H9 (cell line): ENCODE measurements at regions not wholly inside any gene's neighbourhood (a gene's known extent, or its start where the extent isn't known, plus 50 kb on each side); places are given as distances from the start of the nearest gene placed in this dataset.

Experiments used
- DNase-seq: peaks from one replicate; pipeline ENCODE4 v3.0.0-alpha.2; 2017
- H2AFZ ChIP-seq: one replicate; pipeline ENCODE4 v1.6.1; 2013; ENCODE audit warnings: mild to moderate bottlenecking, low read length, control low read depth, moderate library complexity
- H2AK5ac ChIP-seq: 2 replicates; pipeline ENCODE4 v1.6.1; 2013; ENCODE audit warnings: low read length, control low read depth, mixed read lengths; ENCODE audit not compliant: insufficient read length
- H2BK120ac ChIP-seq: one replicate; pipeline ENCODE4 v1.6.1; 2013; ENCODE audit warnings: low read depth, mild to moderate bottlenecking, low read length, control low read depth, inconsistent platforms; ENCODE audit not compliant: poor library complexity, severe bottlenecking
- H2BK12ac ChIP-seq: 2 replicates; pipeline ENCODE4 v1.6.1; 2013; ENCODE audit warnings: low read length, control low read depth, mixed read lengths, low read depth; ENCODE audit not compliant: insufficient read length
- H2BK15ac ChIP-seq: 2 replicates; pipeline ENCODE4 v1.6.1; 2013; ENCODE audit warnings: low read depth, low read length, control low read depth
- H2BK20ac ChIP-seq: one replicate; pipeline ENCODE4 v1.6.1; 2013; ENCODE audit warnings: low read depth, mild to moderate bottlenecking, low read length, control low read depth, inconsistent platforms; ENCODE audit not compliant: poor library complexity, severe bottlenecking
- H2BK5ac ChIP-seq: 2 replicates; pipeline ENCODE4 v1.6.1; 2013; ENCODE audit warnings: low read length, control low read depth, mixed read lengths; ENCODE audit not compliant: insufficient read length
- H3K14ac ChIP-seq: 2 replicates; pipeline ENCODE4 v1.6.1; 2013; ENCODE audit warnings: low read length, control low read depth; ENCODE audit not compliant: insufficient read depth
- H3K18ac ChIP-seq: 2 replicates; pipeline ENCODE4 v1.6.1; 2013; ENCODE audit warnings: low read depth, mild to moderate bottlenecking, mixed read lengths, low read length, control low read depth; ENCODE audit not compliant: insufficient read length
- H3K23ac ChIP-seq: 2 replicates; pipeline ENCODE4 v1.6.1; 2013; ENCODE audit warnings: low read length, control low read depth, mixed read lengths, low read depth; ENCODE audit not compliant: insufficient read length
- H3K23me2 ChIP-seq: 2 replicates; pipeline ENCODE4 v1.6.1; 2013; ENCODE audit warnings: low read depth, mild to moderate bottlenecking, mixed read lengths, low read length, control low read depth; ENCODE audit not compliant: insufficient read length, poor library complexity, severe bottlenecking
- H3K27ac ChIP-seq: 2 replicates; pipeline ENCODE4 v1.5.1; 2013; ENCODE audit warnings: low read length, control low read depth, mixed read lengths, low read depth; ENCODE audit not compliant: insufficient read length
- H3K27me3 ChIP-seq: 2 replicates; pipeline ENCODE4 v1.6.1; 2013; ENCODE audit warnings: low read length, control low read depth, inconsistent platforms; ENCODE audit not compliant: insufficient read depth
- H3K4ac ChIP-seq: 2 replicates; pipeline ENCODE4 v1.6.1; 2013; ENCODE audit warnings: low read depth, mild to moderate bottlenecking, control low read depth, inconsistent platforms, low read length, moderate library complexity
- H3K4me1 ChIP-seq: 2 replicates; pipeline ENCODE4 v1.6.1; 2013; ENCODE audit warnings: low read length, control low read depth, inconsistent platforms; ENCODE audit not compliant: insufficient read depth
- H3K4me2 ChIP-seq: 2 replicates; pipeline ENCODE4 v1.6.1; 2013; ENCODE audit warnings: low read length, control low read depth, mixed read lengths; ENCODE audit not compliant: insufficient read length, insufficient read depth
- H3K56ac ChIP-seq: 2 replicates; pipeline ENCODE4 v1.6.1; 2013; ENCODE audit warnings: low read depth, mild to moderate bottlenecking, mixed read lengths, low read length, control low read depth; ENCODE audit not compliant: insufficient read length
- H3K79me1 ChIP-seq: 2 replicates; pipeline ENCODE4 v1.6.1; 2013; ENCODE audit warnings: low read depth, mild to moderate bottlenecking, moderate library complexity, low read length, control low read depth, inconsistent platforms; ENCODE audit not compliant: insufficient read depth, poor library complexity, severe bottlenecking
- H3K79me2 ChIP-seq: 2 replicates; pipeline ENCODE4 v1.6.1; 2013; ENCODE audit warnings: low read length, control low read depth, inconsistent platforms; ENCODE audit not compliant: insufficient read depth
- H3K9ac ChIP-seq: 2 replicates; pipeline ENCODE4 v1.6.1; 2013; ENCODE audit warnings: low read length, control low read depth, mixed read lengths; ENCODE audit not compliant: insufficient read length; ENCODE audit errors: extremely low read depth
- H3K9me3 ChIP-seq: one replicate; pipeline ENCODE4 v1.6.1; 2013; ENCODE audit warnings: low read depth, low read length, inconsistent platforms; ENCODE audit not compliant: control insufficient read depth
- H3T11ph ChIP-seq: one replicate; pipeline ENCODE4 v1.6.1; 2013; ENCODE audit warnings: mild to moderate bottlenecking, low read length, control low read depth, inconsistent platforms
- H4K20me1 ChIP-seq: one replicate; pipeline ENCODE4 v1.6.1; 2013; ENCODE audit not compliant: control insufficient read depth, insufficient read length, insufficient read depth
- H4K5ac ChIP-seq: 2 replicates; pipeline ENCODE4 v1.6.1; 2013; ENCODE audit warnings: low read depth, mild to moderate bottlenecking, mixed read lengths, low read length, control low read depth; ENCODE audit not compliant: insufficient read length
- H4K8ac ChIP-seq: replicated peaks from 2 replicates; pipeline ENCODE4 v1.6.1; 2013; ENCODE audit warnings: low read length, control low read depth, mixed read lengths, low read depth; ENCODE audit not compliant: insufficient read length
- H4K91ac ChIP-seq: 2 replicates; pipeline ENCODE4 v1.6.1; 2013; ENCODE audit warnings: low read depth, mild to moderate bottlenecking, moderate library complexity, mixed read lengths, low read length, control low read depth; ENCODE audit not compliant: insufficient read length
- H3K27ac Mint-ChIP-seq, 3 experiments: 2 replicates in 2 of 3; 3 replicates in 1 of 3; pipeline ENCODE4 v1.8.0; 2020 to 2021; ENCODE audit warnings: mixed read lengths in 3 of 3, mild to moderate bottlenecking in 1 of 3, moderate library complexity in 1 of 3
- H3K27me3 Mint-ChIP-seq: 2 replicates; pipeline ENCODE4 v1.8.0; 2021; ENCODE audit warnings: low read depth, mild to moderate bottlenecking, moderate library complexity, mixed read lengths
- H3K36me3 Mint-ChIP-seq, 3 experiments: 2 replicates in 2 of 3; 3 replicates in 1 of 3; pipeline ENCODE4 v1.8.0; 2020 to 2021; ENCODE audit warnings: low read depth in 3 of 3, mixed read lengths in 3 of 3; ENCODE audit not compliant: insufficient read depth in 1 of 3
- H3K4me1 Mint-ChIP-seq, 2 experiments: 2 replicates each; pipeline ENCODE4 v1.8.0; 2020; ENCODE audit warnings: mixed read lengths in 2 of 2
- H3K4me3 Mint-ChIP-seq, 2 experiments: 2 replicates in 1 of 2; 3 replicates in 1 of 2; pipeline ENCODE4 v1.8.0; 2020 to 2021; ENCODE audit warnings: mild to moderate bottlenecking in 2 of 2, mixed read lengths in 2 of 2, moderate library complexity in 1 of 2
- H3K9me3 Mint-ChIP-seq, 2 experiments: 2 replicates in 1 of 2; 3 replicates in 1 of 2; pipeline ENCODE4 v1.8.0; 2020; ENCODE audit warnings: mild to moderate bottlenecking in 2 of 2, mixed read lengths in 2 of 2, moderate library complexity in 1 of 2
- CTCF ChIP-seq: fragments of 200-600 bp; sonication (generic); conservative IDR thresholded peaks from 3 replicates; pipeline ENCODE4 v1.8.0; 2021; ENCODE audit warnings: antibody characterized with exemption, mild to moderate bottlenecking
- WGBS: extraction: QIAGEN DNeasy Blood & Tissue Kit; methylation state at CpG from one replicate; pipeline ENCODE4 v1.1.7; 2013; ENCODE audit warnings: missing lambda C conversion rate, low lambda C conversion rate, mixed read lengths; ENCODE audit not compliant: insufficient read length; ENCODE audit errors: extremely low coverage; 5-methylcytosine and 5-hydroxymethylcytosine counted together

GRCh38 chr13:74769333-74769732 is 635.1 kb upstream of the KLF12 start:
- H2BK12ac ChIP-seq = no peak overlapping the region
- H2BK15ac ChIP-seq = no peak overlapping the region
- no peaks in the 10 kb centered on the region for H3K9me3 Mint-ChIP-seq
- no peaks in the 10 kb centered on the region for H3K79me1 ChIP-seq
- no peaks in the 10 kb centered on the region for H3K27me3 ChIP-seq
- H2BK20ac ChIP-seq = no peak overlapping the region
- H3K4me3 Mint-ChIP-seq = no peak overlapping the region
- no peak overlapping the region for H2AK5ac ChIP-seq
- no peak overlapping the region for H3K14ac ChIP-seq
- H4K8ac ChIP-seq = no peak overlapping the region
- H3K23me2 ChIP-seq = no peaks in the 10 kb centered on the region
- WGBS = no CpG with 5 or more reads among the region's 2 CpGs
- H3K36me3 Mint-ChIP-seq = no peaks in the 10 kb centered on the region
- DNase-seq = no peak
- no peak overlapping the region for H3K23ac ChIP-seq
- H3K27ac ChIP-seq = no peak overlapping the region
- no peak overlapping the region for H4K91ac ChIP-seq
- no peak for TF ChIP-seq CTCF
- no peak overlapping the region for H2BK120ac ChIP-seq
- H3K4ac ChIP-seq = no peak overlapping the region
- H3K9ac ChIP-seq = no peak overlapping the region
- no peak overlapping the region for H2BK5ac ChIP-seq
- H3K4me1 ChIP-seq = peaks cover 3% of the 10 kb centered on the region
- H3K4me2 ChIP-seq = no peak overlapping the region
- H3K18ac ChIP-seq = no peak overlapping the region
- no peaks in the 10 kb centered on the region for H3K27me3 Mint-ChIP-seq
- no peak overlapping the region for H2AFZ ChIP-seq
- peaks cover 7% of the 10 kb centered on the region in 2 experiments for H3K4me1 Mint-ChIP-seq
- no peak overlapping the region for H4K5ac ChIP-seq
- no peaks in the 10 kb centered on the region for H3K79me2 ChIP-seq
- no peaks in the 10 kb centered on the region for H3K9me3 ChIP-seq
- no peak overlapping the region for H3K56ac ChIP-seq
- H3T11ph ChIP-seq = no peak overlapping the region
- no peaks in the 10 kb centered on the region for H4K20me1 ChIP-seq
- H3K27ac Mint-ChIP-seq = no peak overlapping the region
